Caco-2 (cell line): ENCODE measurements at regions not wholly inside any gene's neighbourhood (a gene's known extent, or its start where the extent isn't known, plus 50 kb on each side); places are given as distances from the start of the nearest gene placed in this dataset.

Experiments used
- BruUV-seq: library from RNA; stranded (reverse); fragments of 400-500 nt; replicated peaks from 2 replicates; lab custom pipeline; 2021; lab: Mats Ljungman, UMichigan
- CTCF ChIA-PET: fragments of 300-600 bp; sonication (Branson Sonifier 250); formaldehyde crosslinking; loops from one replicate; lab custom pipeline; 2022; ENCODE audit warnings: antibody characterized with exemption; lab: Charles Lee
- POLR2A ChIA-PET: fragments of 300-600 bp; sonication (Branson Sonifier 250); formaldehyde crosslinking; loops from one replicate; lab custom pipeline; 2022; ENCODE audit warnings: antibody characterized with exemption; lab: Charles Lee
- DNase-seq, 2 experiments: peaks; one replicate each; pipeline versions ENCODE4 v3.0.0 to v3.0.0-alpha.2; 2020 to 2022
- H3K27me3 ChIP-seq: replicated peaks from 2 replicates; pipeline ENCODE4 v1.6.0; 2011; ENCODE audit warnings: low read length; ENCODE audit not compliant: control insufficient read depth, insufficient read depth
- H3K36me3 ChIP-seq: 2 replicates; pipeline ENCODE4 v1.5.1; 2011; ENCODE audit warnings: low read length; ENCODE audit not compliant: control insufficient read depth, insufficient read depth
- H3K4me1 ChIP-seq: fragments of 250-450 bp; sonication (Bioruptor Pico); 2 replicates; pipeline ENCODE4 v1.5.1; 2020; ENCODE audit warnings: mild to moderate bottlenecking
- H3K4me3 ChIP-seq: 2 replicates; pipeline ENCODE4 v1.5.1; 2011; ENCODE audit warnings: low read depth, mild to moderate bottlenecking, control low read depth, low read length
- H3K9me3 ChIP-seq: fragments of 250-450 bp; sonication (Bioruptor Pico); 2 replicates; pipeline ENCODE4 v1.5.1; 2020; ENCODE audit warnings: mild to moderate bottlenecking, moderate library complexity
- H3K27ac Mint-ChIP-seq: one replicate; pipeline ENCODE4 v1.8.0; 2022; ENCODE audit warnings: mixed read lengths; ENCODE audit not compliant: unreplicated experiment
- H3K27me3 Mint-ChIP-seq: one replicate; pipeline ENCODE4 v1.8.0; 2022; ENCODE audit warnings: mixed read lengths; ENCODE audit not compliant: insufficient read depth, unreplicated experiment
- H3K36me3 Mint-ChIP-seq: one replicate; pipeline ENCODE4 v1.8.0; 2022; ENCODE audit warnings: mild to moderate bottlenecking, mixed read lengths; ENCODE audit not compliant: insufficient read depth, unreplicated experiment
- H3K4me1 Mint-ChIP-seq: one replicate; pipeline ENCODE4 v1.8.0; 2022; ENCODE audit warnings: low read depth, mixed read lengths; ENCODE audit not compliant: unreplicated experiment
- H3K4me3 Mint-ChIP-seq: one replicate; pipeline ENCODE4 v1.8.0; 2022; ENCODE audit warnings: mild to moderate bottlenecking, moderate library complexity, mixed read lengths; ENCODE audit not compliant: unreplicated experiment
- H3K9me3 Mint-ChIP-seq: one replicate; pipeline ENCODE4 v1.8.0; 2022; ENCODE audit warnings: mixed read lengths; ENCODE audit not compliant: unreplicated experiment
- CTCF ChIP-seq, 2 experiments: fragments of 200-600 bp in 1 of 2; IDR thresholded peaks; 1 replicate in 1 of 2; 2 replicates in 1 of 2; pipeline versions ENCODE4 v1.5.1 to v1.8.0; 2011 to 2022; ENCODE audit warnings: antibody characterized with exemption in 1 of 2, control low read depth in 1 of 2, inconsistent platforms in 1 of 2, low read depth in 1 of 2, low read length in 1 of 2, mild to moderate bottlenecking in 1 of 2, moderate library complexity in 1 of 2; ENCODE audit not compliant: insufficient read depth in 1 of 2, severe bottlenecking in 1 of 2, unreplicated experiment in 1 of 2
- intact Hi-C: fragments of 100-400 bp; cut with micrococcal nuclease; formaldehyde crosslinking; loops from one replicate; pipeline ENCODE4 v1.10.0; 2022; ENCODE audit not compliant: unreplicated experiment

- ChIA-PET CTCF (no interaction called here), POLR2A (no interaction called here)
- no peaks in the 10 kb centered on the region for H3K36me3 ChIP-seq
- no peak overlapping the region for H3K4me3 ChIP-seq
- Mint-ChIP-seq H3K36me3 (no peaks in the 10 kb centered on the region), H3K27ac (no peak overlapping the region), H3K9me3 (no peaks in the 10 kb centered on the region), H3K4me3 (no peak overlapping the region), H3K4me1 (no peaks in the 10 kb centered on the region), H3K27me3 (peaks cover 19% of the 10 kb centered on the region)
- DNase-seq: no peak
- no peaks in the 10 kb centered on the region; the same call in 1 of the 2 replicates for H3K27me3 ChIP-seq
- no TSS peak for BruUV-seq
- no peak for TF ChIP-seq CTCF (IDR thresholded peaks at IDR 0.05; ENCODE audit: insufficient read depth in 1 of 2, low read depth in 1 of 2, low read length in 1 of 2, severe bottlenecking in 1 of 2, unreplicated experiment in 1 of 2)
- H3K4me1 ChIP-seq: no peaks in the 10 kb centered on the region
- intact Hi-C loops: no loop called here
- H3K9me3 ChIP-seq: no peaks in the 10 kb centered on the region
Observed at GRCh38 chr15:79560384-79560783, 128.2 kb downstream of the MINAR1 start.

GRCh38 chr15:79561982-79562381 is 129.8 kb downstream of the MINAR1 start:
- Mint-ChIP-seq H3K36me3 (no peaks in the 10 kb centered on the region), H3K4me3 (no peak overlapping the region), H3K4me1 (no peaks in the 10 kb centered on the region), H3K27ac (no peak overlapping the region), H3K9me3 (no peaks in the 10 kb centered on the region), H3K27me3 (peaks cover 19% of the 10 kb centered on the region)
- Histone ChIP-seq H3K4me3 (no peak overlapping the region), H3K4me1 (no peaks in the 10 kb centered on the region), H3K36me3 (no peaks in the 10 kb centered on the region), H3K9me3 (no peaks in the 10 kb centered on the region), H3K27me3 (no peaks in the 10 kb centered on the region; the same call in 1 of the 2 replicates)
- no TSS peak for BruUV-seq
- TF ChIP-seq CTCF (IDR thresholded peaks at IDR 0.05; ENCODE audit: insufficient read depth in 1 of 2, low read depth in 1 of 2, low read length in 1 of 2, severe bottlenecking in 1 of 2, unreplicated experiment in 1 of 2): no peak
- ChIA-PET POLR2A (no interaction called here), CTCF (no interaction called here)
- DNase-seq: no peak
- intact Hi-C loops: no loop called here

GRCh38 chr15:79562403-79562815 is 130.3 kb downstream of the MINAR1 start:
- H3K9me3 ChIP-seq: no peaks in the 10 kb centered on the region
- H3K27me3 ChIP-seq: no peaks in the 10 kb centered on the region; the same call in 1 of the 2 replicates
- no peak for DNase-seq
- no peak overlapping the region for H3K27ac Mint-ChIP-seq
- intact Hi-C loops: no loop called here
- H3K4me3 Mint-ChIP-seq: no peak overlapping the region
- peaks cover 19% of the 10 kb centered on the region for H3K27me3 Mint-ChIP-seq
- ChIA-PET POLR2A (no interaction called here), CTCF (no interaction called here)
- BruUV-seq: no TSS peak
- H3K4me1 ChIP-seq: no peaks in the 10 kb centered on the region
- H3K36me3 ChIP-seq: no peaks in the 10 kb centered on the region
- no peaks in the 10 kb centered on the region for H3K36me3 Mint-ChIP-seq
- H3K4me3 ChIP-seq: no peak overlapping the region
- no peak for TF ChIP-seq CTCF (IDR thresholded peaks at IDR 0.05; ENCODE audit: insufficient read depth in 1 of 2, low read depth in 1 of 2, low read length in 1 of 2, severe bottlenecking in 1 of 2, unreplicated experiment in 1 of 2)
- no peaks in the 10 kb centered on the region for H3K9me3 Mint-ChIP-seq
- H3K4me1 Mint-ChIP-seq: no peaks in the 10 kb centered on the region
